ENCODE measurements at regions not wholly inside any gene's neighbourhood (a gene's known extent, or its start where the extent isn't known, plus 50 kb on each side); places are given as distances from the start of the nearest gene placed in this dataset.

- Histone ChIP-seq H3K27ac (no peak overlapping the region), H3K4me1 (ENCODE audit: control insufficient read depth in 1 of 2, low read depth in 2 of 2) (no peaks in the 10 kb centered on the region), H3K9me3 (no peaks in the 10 kb centered on the region), H3K36me3 (no peaks in the 10 kb centered on the region), H3K4me3 (no peak overlapping the region), H3K27me3 (replicated peaks; ENCODE audit: insufficient read depth) (no peaks in the 10 kb centered on the region)
- no peak for DNase-seq (ENCODE audit: low spot score)
- no peak for ATAC-seq (ENCODE audit: insufficient number of reproducible peaks, low FRiP score, low read depth)
- TF ChIP-seq CTCF (IDR thresholded peaks at IDR 0.05) = no peak
Measured at GRCh38 chr5:174198541-174198940, 153.0 kb downstream of the NSG2 start.

GRCh38 chr5:174202996-174203395, 157.5 kb downstream of the NSG2 start:
- ATAC-seq (ENCODE audit: insufficient number of reproducible peaks, low FRiP score, low read depth) (no peak), DNase-seq (ENCODE audit: low spot score) (no peak)
- no peaks in the 10 kb centered on the region for H3K36me3 ChIP-seq
- H3K4me3 ChIP-seq = no peak overlapping the region
- H3K4me1 ChIP-seq (ENCODE audit: control insufficient read depth in 1 of 2, low read depth in 2 of 2) = no peaks in the 10 kb centered on the region
- no peak for TF ChIP-seq CTCF (IDR thresholded peaks at IDR 0.05)
- H3K27me3 ChIP-seq (replicated peaks; ENCODE audit: insufficient read depth) = no peaks in the 10 kb centered on the region
- H3K27ac ChIP-seq = no peak overlapping the region
- no peaks in the 10 kb centered on the region for H3K9me3 ChIP-seq

GRCh38 chr5:174204535-174205313, 159.2 kb downstream of the NSG2 start:
- TF ChIP-seq CTCF (IDR thresholded peaks at IDR 0.05) = no peak
- no peak for ATAC-seq (ENCODE audit: insufficient number of reproducible peaks, low FRiP score, low read depth)
- H3K4me1 ChIP-seq (ENCODE audit: control insufficient read depth in 1 of 2, low read depth in 2 of 2) = no peaks in the 10 kb centered on the region

DNA sequence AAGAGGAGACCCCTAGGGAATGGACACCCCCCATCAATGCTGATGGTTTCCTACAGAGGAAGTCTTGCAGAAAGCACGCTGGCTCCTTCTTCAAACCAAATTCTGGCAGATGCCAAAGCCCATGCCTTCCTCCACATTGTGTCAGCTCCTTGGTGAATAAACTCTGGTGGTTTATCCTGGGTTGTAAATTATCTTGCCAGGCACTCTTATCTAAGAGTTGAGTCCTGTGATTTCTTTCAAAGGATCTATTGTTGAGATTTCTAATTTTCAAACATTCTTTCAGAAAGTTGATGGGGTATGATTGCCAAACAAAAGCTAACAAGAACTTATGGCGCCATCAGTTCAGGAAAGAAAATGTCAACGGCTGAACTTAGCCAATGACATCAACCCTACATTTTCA, 160.4 kb downstream of the NSG2 start:
- Histone ChIP-seq H3K4me3 (no peak overlapping the region), H3K27ac (no peak overlapping the region), H3K9me3 (no peaks in the 10 kb centered on the region), H3K36me3 (no peaks in the 10 kb centered on the region), H3K4me1 (ENCODE audit: control insufficient read depth in 1 of 2, low read depth in 2 of 2) (no peaks in the 10 kb centered on the region), H3K27me3 (replicated peaks; ENCODE audit: insufficient read depth) (no peaks in the 10 kb centered on the region)
- ATAC-seq (ENCODE audit: insufficient number of reproducible peaks, low FRiP score, low read depth) (no peak), DNase-seq (ENCODE audit: low spot score) (no peak)
- TF ChIP-seq CTCF (IDR thresholded peaks at IDR 0.05) = no peak

More at GRCh38 chr5:174204535-174205313, 159.2 kb downstream of the NSG2 start:
- no peak for DNase-seq (ENCODE audit: low spot score)
- Histone ChIP-seq H3K4me3 (no peak overlapping the region), H3K27ac (no peak overlapping the region), H3K27me3 (replicated peaks; ENCODE audit: insufficient read depth) (no peaks in the 10 kb centered on the region), H3K36me3 (no peaks in the 10 kb centered on the region), H3K9me3 (no peaks in the 10 kb centered on the region)

DNA sequence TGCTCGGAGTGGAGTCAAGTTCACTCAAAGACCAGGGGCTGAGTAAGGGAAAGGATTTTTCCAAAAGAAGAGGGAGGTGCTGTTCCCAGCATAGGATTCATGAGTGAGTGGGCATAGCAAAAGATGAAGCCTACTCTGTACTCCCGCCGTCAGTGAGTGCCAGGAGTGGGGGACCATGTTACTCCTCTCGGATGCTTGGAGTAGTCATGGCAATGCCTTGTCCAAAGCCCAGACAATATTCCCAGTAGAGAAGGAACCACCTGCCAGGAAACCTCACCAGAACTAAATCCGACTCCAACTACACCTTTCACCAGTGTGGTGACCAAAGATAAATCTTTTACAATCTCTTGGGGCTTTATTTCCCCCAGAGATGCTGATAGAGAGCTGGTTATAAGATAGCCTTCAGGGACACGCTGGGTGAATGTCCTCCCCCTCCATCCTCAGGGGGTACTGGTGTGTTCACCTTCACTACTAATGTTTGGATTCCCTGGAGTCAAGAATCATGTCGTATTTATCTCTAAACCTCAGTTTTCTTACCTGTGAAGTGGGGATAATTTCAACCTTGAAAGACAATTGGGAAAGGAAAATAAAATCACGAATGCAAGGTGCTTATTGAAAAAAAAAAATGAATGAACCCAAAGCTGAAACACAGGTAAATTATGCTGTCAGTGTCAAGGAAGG, 165.2 kb downstream of the NSG2 start:
- Histone ChIP-seq H3K36me3 (no peaks in the 10 kb centered on the region), H3K27me3 (replicated peaks; ENCODE audit: insufficient read depth) (no peaks in the 10 kb centered on the region), H3K4me3 (no peak overlapping the region), H3K27ac (no peak overlapping the region), H3K9me3 (no peaks in the 10 kb centered on the region), H3K4me1 (ENCODE audit: control insufficient read depth in 1 of 2, low read depth in 2 of 2) (no peaks in the 10 kb centered on the region)
- DNase-seq (ENCODE audit: low spot score) = no peak
- ATAC-seq (ENCODE audit: insufficient number of reproducible peaks, low FRiP score, low read depth) = no peak
- no peak for TF ChIP-seq CTCF (IDR thresholded peaks at IDR 0.05)

Data from thoracic aorta (tissue), 2 donors.